OCI-M1 (cell line): ENCODE measurements at regions not wholly inside any gene's neighbourhood (a gene's known extent, or its start where the extent isn't known, plus 50 kb on each side); places are given as distances from the start of the nearest gene placed in this dataset.

Experiments used
- DNase-seq: peaks from one replicate; lab custom pipeline; 2025; lab: John Stamatoyannopoulos, UW

- no peak for DNase-seq
These were observed 1856.1 kb downstream of the OLFM4 start for GRCh38 chr13:54884682-54885081.

GRCh38 chr13:54890976-54891375 is 1862.4 kb downstream of the OLFM4 start:
- DNase-seq: no peak

GRCh38 chr13:54901316-54901715 is 1872.7 kb downstream of the OLFM4 start:
- DNase-seq: no peak

GRCh38 chr13:54912367-54912766 is 1883.8 kb downstream of the OLFM4 start:
- no peak for DNase-seq

GRCh38 chr13:54913668-54914067 is 1885.1 kb downstream of the OLFM4 start:
- no peak for DNase-seq

GRCh38 chr13:54927538-54927937 is 1898.9 kb downstream of the OLFM4 start:
- DNase-seq: no peak

GRCh38 chr13:54928071-54928470 is 1899.5 kb downstream of the OLFM4 start:
- no peak for DNase-seq

- no peak for DNase-seq
These were observed 1905.5 kb downstream of the OLFM4 start for GRCh38 chr13:54934121-54934520.

- no peak for DNase-seq
These were observed 1917.4 kb downstream of the OLFM4 start for GRCh38 chr13:54945973-54946372.

GRCh38 chr13:54949735-54950134 is 1921.1 kb downstream of the OLFM4 start:
- no peak for DNase-seq

- no peak for DNase-seq
These were observed 1921.9 kb downstream of the OLFM4 start for GRCh38 chr13:54950546-54950945.

GRCh38 chr13:54953786-54954185 is 1925.2 kb downstream of the OLFM4 start:
- DNase-seq: no peak

- DNase-seq: no peak
These were observed 1930.2 kb downstream of the OLFM4 start for GRCh38 chr13:54958781-54959180.

- peak; percentile 60 for DNase-seq
These were observed 1937.3 kb downstream of the OLFM4 start for GRCh38 chr13:54965881-54966280.

GRCh38 chr13:54972838-54973237 is 1944.2 kb downstream of the OLFM4 start:
- no peak for DNase-seq

GRCh38 chr13:54975676-54976075 is 1947.1 kb downstream of the OLFM4 start:
- no peak for DNase-seq

GRCh38 chr13:54980651-54981050 is 1952.0 kb downstream of the OLFM4 start:
- peak; percentile 50 for DNase-seq

- peak; percentile 17 for DNase-seq
These were observed 1960.8 kb downstream of the OLFM4 start for GRCh38 chr13:54989418-54989817.

GRCh38 chr13:54999399-54999907 is 1970.8 kb downstream of the OLFM4 start:
- no peak for DNase-seq

GRCh38 chr13:55000043-55000442 is 1971.4 kb downstream of the OLFM4 start:
- peak; percentile 25 for DNase-seq

GRCh38 chr13:55000844-55001243 is 1972.2 kb downstream of the OLFM4 start:
- no peak for DNase-seq

- no peak for DNase-seq
These were observed 1973.3 kb downstream of the OLFM4 start for GRCh38 chr13:55001881-55002280.

- no peak for DNase-seq
These were observed 1979.1 kb downstream of the OLFM4 start for GRCh38 chr13:55007681-55008080.

- DNase-seq: no peak
These were observed 1984.4 kb downstream of the OLFM4 start for GRCh38 chr13:55013051-55013450.

GRCh38 chr13:55029280-55029679 is 2000.7 kb downstream of the OLFM4 start:
- DNase-seq: no peak
